ENCODE measurements at regions not wholly inside any gene's neighbourhood (a gene's known extent, or its start where the extent isn't known, plus 50 kb on each side); places are given as distances from the start of the nearest gene placed in this dataset.

GRCh38 chr13:40311356-40312101 lies 354.9 kb downstream of the FOXO1 start:
- intact Hi-C loops (cut with DNase I), result no loop called here
- Histone ChIP-seq H3K4me3 (ENCODE audit: low read length in 3 of 3) (no peak overlapping the region), H3K27ac (ENCODE audit: low read depth in 2 of 2, low read length in 2 of 2) (no peak overlapping the region), H3K9ac (ENCODE audit: low read length in 3 of 3) (no peak overlapping the region), H3K27me3 (ENCODE audit: control insufficient read depth, insufficient read depth, low read length) (no peaks in the 10 kb centered on the region), H3K9me3 (ENCODE audit: control insufficient read depth in 2 of 3, insufficient read depth in 1 of 3, low read length in 3 of 3) (peaks cover 0 to 6% (median 0%) of the 10 kb centered on the region in 3 donors), H3K36me3 (ENCODE audit: control insufficient read depth in 2 of 3, insufficient read depth in 3 of 3, low read length in 3 of 3) (no peaks in the 10 kb centered on the region), H3K4me1 (ENCODE audit: control insufficient read depth in 2 of 3, insufficient read depth in 2 of 3, low read depth in 1 of 3, low read length in 3 of 3) (no peaks in the 10 kb centered on the region)
- DNase-seq (peak in 1 of 5 donors; percentile 13), FAIRE-seq (no peak)
- TF ChIP-seq CTCF (IDR thresholded peaks at IDR 0.05; ENCODE audit: borderline replicate concordance, extremely low read depth, insufficient read depth), result no peak

GRCh38 chr13:40313269-40314200 lies 352.9 kb downstream of the FOXO1 start:
- intact Hi-C loops (cut with DNase I), result no loop called here
- Histone ChIP-seq H3K27ac (ENCODE audit: low read depth in 2 of 2, low read length in 2 of 2) (peak overlapping the region in 1 of 2 donors; percentile 14), H3K36me3 (ENCODE audit: control insufficient read depth in 2 of 3, insufficient read depth in 3 of 3, low read length in 3 of 3) (no peaks in the 10 kb centered on the region), H3K9ac (ENCODE audit: low read length in 3 of 3) (no peak overlapping the region), H3K4me1 (ENCODE audit: control insufficient read depth in 2 of 3, insufficient read depth in 2 of 3, low read depth in 1 of 3, low read length in 3 of 3) (no peaks in the 10 kb centered on the region), H3K27me3 (ENCODE audit: control insufficient read depth, insufficient read depth, low read length) (no peaks in the 10 kb centered on the region), H3K4me3 (ENCODE audit: low read length in 3 of 3) (no peak overlapping the region), H3K9me3 (ENCODE audit: control insufficient read depth in 2 of 3, insufficient read depth in 1 of 3, low read length in 3 of 3) (no peaks in the 10 kb centered on the region)
- peak in 1 of 5 donors; percentile 35 for DNase-seq
- no peak for TF ChIP-seq CTCF (IDR thresholded peaks at IDR 0.05; ENCODE audit: borderline replicate concordance, extremely low read depth, insufficient read depth)
- FAIRE-seq, result no peak

- Histone ChIP-seq H3K9ac (ENCODE audit: low read length in 3 of 3) (no peak overlapping the region), H3K27ac (ENCODE audit: low read depth in 2 of 2, low read length in 2 of 2) (no peak overlapping the region), H3K4me3 (ENCODE audit: low read length in 3 of 3) (no peak overlapping the region), H3K9me3 (ENCODE audit: control insufficient read depth in 2 of 3, insufficient read depth in 1 of 3, low read length in 3 of 3) (no peaks in the 10 kb centered on the region), H3K27me3 (ENCODE audit: control insufficient read depth, insufficient read depth, low read length) (no peaks in the 10 kb centered on the region), H3K36me3 (ENCODE audit: control insufficient read depth in 2 of 3, insufficient read depth in 3 of 3, low read length in 3 of 3) (no peaks in the 10 kb centered on the region), H3K4me1 (ENCODE audit: control insufficient read depth in 2 of 3, insufficient read depth in 2 of 3, low read depth in 1 of 3, low read length in 3 of 3) (no peaks in the 10 kb centered on the region)
- TF ChIP-seq CTCF (IDR thresholded peaks at IDR 0.05; ENCODE audit: borderline replicate concordance, extremely low read depth, insufficient read depth), result no peak
- DNase-seq (peak in 2 of 5 donors; percentile 9 to 71), FAIRE-seq (no peak)
- intact Hi-C loops (cut with DNase I), result no loop called here
These were observed 350.9 kb downstream of the FOXO1 start for GRCh38 chr13:40315416-40316064.
